Stomach (tissue), 8 donors: ENCODE measurements at regions not wholly inside any gene's neighbourhood (a gene's known extent, or its start where the extent isn't known, plus 50 kb on each side); places are given as distances from the start of the nearest gene placed in this dataset.
A peak's percentile ranks its signal among the peaks of the same experiment; 100 is the strongest.

Source experiments
- DNase-seq, 2 donors: peaks; one replicate each; pipeline versions ENCODE4 v3.0.0 to v3.0.0-alpha.2; 2013 to 2019
- H3K27ac ChIP-seq, 5 donors: fragments of 200-600 bp in 4 of 5; sonication (generic) in 4 of 5; one replicate each; pipeline ENCODE4 v1.5.1; 2013 to 2019; ENCODE audit warnings: mild to moderate bottlenecking in 1 of 5, moderate library complexity in 1 of 5
- H3K27me3 ChIP-seq, 3 donors: fragments of 200-600 bp; sonication (generic); one replicate each; pipeline ENCODE4 v1.5.1; 2017 to 2019; ENCODE audit warnings: mixed run types in 1 of 3
- H3K36me3 ChIP-seq, 4 donors: fragments of 200-600 bp; sonication (generic); 1 replicate in 3 of 4; 2 replicates in 1 of 4; pipeline ENCODE4 v1.5.1; 2016 to 2019
- H3K4me1 ChIP-seq, 4 donors: fragments of 200-600 bp; sonication (generic); one replicate each; pipeline ENCODE4 v1.5.1; 2016 to 2019
- H3K4me3 ChIP-seq, 4 donors: fragments of 200-600 bp; sonication (generic) in 3 of 4; one replicate each; pipeline ENCODE4 v1.5.1; 2016 to 2019; ENCODE audit warnings: mild to moderate bottlenecking in 1 of 4
- H3K9me3 ChIP-seq, 4 donors: fragments of 200-600 bp; sonication (generic); one replicate each; pipeline ENCODE4 v1.5.1; 2016 to 2019
- EP300 ChIP-seq: sonication (generic); formaldehyde crosslinking; IDR thresholded peaks from one replicate; pipeline ENCODE4 v1.6.1; 2017; ENCODE audit warnings: antibody characterized with exemption
- POLR2A ChIP-seq, 4 donors: fragments of 450-650 bp; IDR thresholded peaks; one replicate each; pipeline ENCODE4 v1.6.1; 2016; ENCODE audit warnings: antibody characterized with exemption in 4 of 4, control low read depth in 2 of 4, mild to moderate bottlenecking in 1 of 4, moderate library complexity in 1 of 4
- POLR2AphosphoS5 ChIP-seq, 3 donors: sonication (generic); formaldehyde crosslinking; IDR thresholded peaks; one replicate each; pipeline ENCODE4 v1.6.1; 2016; ENCODE audit warnings: antibody characterized with exemption in 3 of 3
- WGBS, 5 donors: extraction: QIAGEN DNeasy Blood & Tissue Kit in 3 of 5; methylation state at CpG; one replicate each; pipeline versions ENCODE4 v1.1.5 to v1.1.7; 2013 to 2018; 5-methylcytosine and 5-hydroxymethylcytosine counted together
- intact Hi-C: fragments of 100-400 bp; cut with DNase I; formaldehyde crosslinking; loops from one replicate; pipeline ENCODE4 v1.15.1; 2023; ENCODE audit warnings: low total_unique reads
- TF ChIP-seq, protein P1 (sequence below), 7 experiments: fragments of 450-650 bp in 4 of 7; fragments of 200-600 bp in 3 of 7; sonication (generic) in 3 of 7; IDR thresholded peaks; one replicate each; pipeline ENCODE4 v1.5.1; 2016 to 2019; ENCODE audit warnings: antibody characterized with exemption in 7 of 7, control low read depth in 2 of 7, mild to moderate bottlenecking in 1 of 7
- donor health status: healthy with polysubstance abuse.
- donor health status: Bipolar disorder and iron deficiency.
- donor health status: healthy.

DNA sequence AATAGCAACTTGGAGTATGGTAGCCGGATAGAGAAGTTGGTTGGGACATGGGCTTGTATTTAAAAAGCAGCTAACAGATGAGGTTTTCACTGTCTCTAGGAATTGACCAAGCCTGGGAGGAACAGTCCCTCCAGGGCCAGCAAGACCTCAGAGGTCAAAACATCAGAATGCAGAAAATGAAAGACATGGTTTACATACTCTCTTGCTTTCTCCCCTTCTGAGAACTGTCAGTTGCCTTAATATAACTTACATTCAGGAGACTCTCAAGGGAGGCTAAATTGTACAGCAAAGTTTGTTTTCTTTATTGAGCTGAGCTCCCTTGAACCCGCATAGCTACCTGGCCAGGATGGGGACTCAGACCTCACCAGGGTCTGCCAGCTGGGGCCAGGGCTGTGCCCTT lies 179.3 kb downstream of the GAS1 start:
- Histone ChIP-seq H3K4me1 (no peaks in the 10 kb centered on the region), H3K9me3 (no peaks in the 10 kb centered on the region), H3K4me3 (no peak overlapping the region), H3K36me3 (no peaks in the 10 kb centered on the region), H3K27ac (no peak overlapping the region), H3K27me3 (no peaks in the 10 kb centered on the region)
- WGBS, 5 donors, result 82 to 98% (median 95%) methylated on average over 2 of the region's 2 CpGs
- intact Hi-C loops, result no loop called here
- no peak for TF ChIP-seq POLR2AphosphoS5 (IDR thresholded peaks at IDR 0.05)
- TF ChIP-seq POLR2A (IDR thresholded peaks at IDR 0.05), result no peak
- TF ChIP-seq EP300, result no peak
- TF ChIP-seq, protein P1, sequence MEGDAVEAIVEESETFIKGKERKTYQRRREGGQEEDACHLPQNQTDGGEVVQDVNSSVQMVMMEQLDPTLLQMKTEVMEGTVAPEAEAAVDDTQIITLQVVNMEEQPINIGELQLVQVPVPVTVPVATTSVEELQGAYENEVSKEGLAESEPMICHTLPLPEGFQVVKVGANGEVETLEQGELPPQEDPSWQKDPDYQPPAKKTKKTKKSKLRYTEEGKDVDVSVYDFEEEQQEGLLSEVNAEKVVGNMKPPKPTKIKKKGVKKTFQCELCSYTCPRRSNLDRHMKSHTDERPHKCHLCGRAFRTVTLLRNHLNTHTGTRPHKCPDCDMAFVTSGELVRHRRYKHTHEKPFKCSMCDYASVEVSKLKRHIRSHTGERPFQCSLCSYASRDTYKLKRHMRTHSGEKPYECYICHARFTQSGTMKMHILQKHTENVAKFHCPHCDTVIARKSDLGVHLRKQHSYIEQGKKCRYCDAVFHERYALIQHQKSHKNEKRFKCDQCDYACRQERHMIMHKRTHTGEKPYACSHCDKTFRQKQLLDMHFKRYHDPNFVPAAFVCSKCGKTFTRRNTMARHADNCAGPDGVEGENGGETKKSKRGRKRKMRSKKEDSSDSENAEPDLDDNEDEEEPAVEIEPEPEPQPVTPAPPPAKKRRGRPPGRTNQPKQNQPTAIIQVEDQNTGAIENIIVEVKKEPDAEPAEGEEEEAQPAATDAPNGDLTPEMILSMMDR (IDR thresholded peaks at IDR 0.05), result no peak
- DNase-seq, result no peak

DNA sequence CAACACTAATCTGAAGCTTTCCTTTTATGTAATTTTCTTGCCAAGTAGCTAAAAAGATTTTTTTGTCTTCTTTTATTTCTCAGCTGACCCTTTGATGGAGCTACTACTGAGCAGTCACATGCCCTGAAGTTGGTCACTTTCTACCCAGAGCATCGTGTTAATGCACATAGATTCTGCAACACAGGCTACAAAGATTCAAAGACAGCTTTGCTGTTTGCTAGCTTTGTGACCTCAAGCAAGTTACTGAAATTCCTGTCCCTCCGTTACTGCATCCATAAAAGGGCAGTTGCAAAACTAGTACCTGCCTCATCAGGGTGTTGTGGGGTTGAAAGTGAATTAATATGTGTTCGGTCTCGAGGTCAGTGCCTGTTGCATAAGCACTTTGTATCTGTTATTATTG lies 179.9 kb downstream of the GAS1 start:
- Histone ChIP-seq H3K27me3 (no peaks in the 10 kb centered on the region), H3K4me3 (no peak overlapping the region), H3K27ac (no peak overlapping the region), H3K9me3 (no peaks in the 10 kb centered on the region), H3K4me1 (no peaks in the 10 kb centered on the region), H3K36me3 (no peaks in the 10 kb centered on the region)
- no peak for TF ChIP-seq POLR2AphosphoS5 (IDR thresholded peaks at IDR 0.05)
- TF ChIP-seq, protein P1 (IDR thresholded peaks at IDR 0.05), result no peak
- TF ChIP-seq EP300, result no peak
- TF ChIP-seq POLR2A (IDR thresholded peaks at IDR 0.05), result no peak
- WGBS, 5 donors, result 76 to 90% (median 83%) methylated on average over 4 of the region's 4 CpGs
- DNase-seq, result no peak
- intact Hi-C loops, result no loop called here

DNA sequence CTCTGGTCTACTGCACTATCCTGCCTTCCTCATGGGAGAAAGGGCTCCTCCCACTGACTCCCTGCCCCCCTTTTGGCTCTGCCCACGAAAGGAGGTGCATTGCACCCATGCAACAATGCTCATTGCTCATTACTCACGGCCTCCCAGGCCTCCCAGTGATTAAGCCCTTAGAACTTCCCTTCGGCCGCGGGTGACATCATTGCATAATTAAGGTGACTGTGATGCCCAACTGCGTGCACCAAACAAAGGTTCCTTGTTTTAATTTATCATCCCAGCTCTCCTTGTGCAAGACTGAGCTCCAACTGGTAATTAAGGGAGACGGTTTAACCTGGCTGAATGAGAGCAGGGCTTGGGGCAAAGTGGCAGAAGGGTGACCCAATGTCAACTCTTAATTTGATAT lies 180.4 kb downstream of the GAS1 start:
- Histone ChIP-seq H3K4me3 (no peak overlapping the region), H3K27ac (no peak overlapping the region), H3K36me3 (no peaks in the 10 kb centered on the region), H3K9me3 (no peaks in the 10 kb centered on the region), H3K27me3 (no peaks in the 10 kb centered on the region), H3K4me1 (no peaks in the 10 kb centered on the region)
- WGBS, 5 donors, result 47 to 69% (median 64%) methylated on average over 7 of the region's 7 CpGs
- TF ChIP-seq POLR2A (IDR thresholded peaks at IDR 0.05) (no peak), EP300 (no peak), POLR2AphosphoS5 (IDR thresholded peaks at IDR 0.05) (no peak)
- TF ChIP-seq, protein P1 (IDR thresholded peaks at IDR 0.05), result no peak
- peak in 1 of 2 donors; percentile 54 for DNase-seq
- intact Hi-C loops, result no loop called here

DNA sequence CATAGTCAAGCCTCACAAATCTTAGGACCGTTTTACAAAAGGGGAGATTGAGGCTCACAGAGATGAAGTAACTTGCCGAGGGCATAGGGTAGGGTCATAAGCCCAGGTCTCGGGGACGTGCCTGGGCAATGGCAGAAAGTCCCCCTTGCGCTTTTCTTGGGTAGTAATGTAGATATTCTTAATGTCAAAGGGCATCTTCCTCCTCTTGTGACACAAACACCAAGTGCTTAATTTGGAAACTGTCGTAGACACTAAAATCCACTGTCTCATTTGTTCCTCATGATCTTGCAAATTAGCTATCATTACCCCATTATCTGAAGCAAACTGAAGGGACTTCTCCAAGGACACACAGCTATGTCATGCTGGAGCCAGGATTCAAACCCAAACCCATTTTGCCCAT lies 180.8 kb downstream of the GAS1 start:
- H3K27me3 ChIP-seq, result no peaks in the 10 kb centered on the region
- H3K4me1 ChIP-seq, result no peaks in the 10 kb centered on the region
- WGBS, 5 donors, result 86 to 95% (median 93%) methylated on average over 6 of the region's 6 CpGs
- H3K36me3 ChIP-seq, result no peaks in the 10 kb centered on the region
- no peak for DNase-seq
- H3K9me3 ChIP-seq, result no peaks in the 10 kb centered on the region
- no peak for TF ChIP-seq POLR2AphosphoS5 (IDR thresholded peaks at IDR 0.05)
- TF ChIP-seq, protein P1 (IDR thresholded peaks at IDR 0.05), result no peak
- TF ChIP-seq EP300, result no peak
- TF ChIP-seq POLR2A (IDR thresholded peaks at IDR 0.05), result no peak
- H3K27ac ChIP-seq, result no peak overlapping the region
- intact Hi-C loops, result no loop called here
- no peak overlapping the region for H3K4me3 ChIP-seq
